Stimulated activated CD4-positive, alpha-beta T cell treated with anti-CD3 and anti-CD28 coated beads, Interleukin-4, amount 100 ng/mL, for 4 hours (primary cell): ENCODE measurements at regions not wholly inside any gene's neighbourhood (a gene's known extent, or its start where the extent isn't known, plus 50 kb on each side); places are given as distances from the start of the nearest gene placed in this dataset.

Experiments used
- DNase-seq, 2 experiments: peaks; one replicate each; pipeline ENCODE4 v3.0.0-alpha.2; 2020

DNA sequence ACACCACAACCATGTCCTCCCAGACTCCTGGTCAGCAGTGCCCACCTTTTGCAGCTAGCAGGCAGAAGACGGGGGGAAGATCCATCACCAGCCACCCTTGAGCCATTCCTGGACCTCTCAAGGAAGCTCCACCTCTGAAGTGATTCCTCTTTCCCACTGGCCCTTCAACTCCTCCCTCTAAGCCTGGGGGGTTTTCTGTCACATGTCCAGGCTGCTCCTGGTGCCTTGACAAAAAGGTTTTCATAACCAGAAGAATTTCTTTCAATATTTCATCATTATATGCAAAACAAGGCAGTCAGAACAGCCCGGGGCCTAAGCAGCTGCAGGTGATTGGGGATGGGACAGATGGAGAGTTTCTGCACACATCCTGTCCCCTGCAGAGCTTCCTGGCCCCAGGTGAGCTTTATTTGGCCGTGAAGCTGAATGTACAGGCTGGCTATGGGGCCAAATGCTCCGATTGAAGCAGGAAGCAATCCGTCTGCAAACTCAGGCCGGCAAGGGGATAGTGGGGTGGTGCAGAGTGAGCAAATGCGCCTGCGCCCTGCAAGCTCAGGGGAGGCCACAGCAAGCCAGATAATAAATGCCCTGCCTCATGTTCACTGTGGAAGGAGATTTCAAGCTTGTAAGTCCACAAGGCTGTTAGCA lies 173.5 kb downstream of the C5orf15 start:
- DNase-seq: no peak

- no peak for DNase-seq
Observed at GRCh38 chr5:133793756-133794465, 174.5 kb downstream of the C5orf15 start.

GRCh38 chr5:133792655-133793054 lies 175.8 kb downstream of the C5orf15 start:
- DNase-seq: no peak

DNA sequence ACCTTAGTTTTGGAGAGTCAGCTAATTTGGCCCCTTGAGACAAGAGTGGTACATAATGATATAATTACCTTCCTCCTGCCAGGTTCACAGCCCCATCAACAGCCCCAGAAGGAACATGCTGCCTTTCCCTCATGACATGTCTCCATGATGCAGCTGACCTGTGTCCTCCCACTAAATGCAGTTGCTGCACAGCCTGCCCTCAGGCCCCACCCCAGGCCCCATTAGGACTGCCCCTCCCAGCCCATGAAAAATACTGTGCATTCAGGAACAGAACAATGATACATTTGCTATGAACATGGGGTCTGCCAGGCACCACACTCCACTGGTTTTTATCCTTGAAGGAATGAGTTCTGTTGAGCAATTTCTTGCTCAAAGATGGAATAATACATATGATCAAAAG lies 176.4 kb downstream of the C5orf15 start:
- no peak for DNase-seq

DNA sequence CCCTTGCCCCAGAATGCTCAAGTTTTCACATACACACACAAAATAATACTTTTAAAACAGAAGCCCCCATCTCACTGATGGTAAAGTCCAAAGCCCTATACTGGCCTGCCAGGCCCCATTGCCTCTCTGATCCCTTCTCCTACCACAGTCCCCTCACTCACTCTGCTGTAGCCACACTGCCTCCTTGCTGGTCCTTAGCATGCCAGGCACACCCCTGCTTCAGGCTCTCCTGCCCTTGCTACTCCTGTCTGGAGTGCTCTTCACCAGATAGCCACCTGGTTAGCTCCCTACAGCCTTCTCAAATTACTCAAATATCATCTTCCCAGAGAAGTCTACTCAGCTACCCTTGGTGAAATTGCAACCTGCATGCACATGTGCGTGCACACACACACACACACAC lies 177.5 kb downstream of the C5orf15 start:
- DNase-seq: no peak

- no peak for DNase-seq
Observed at GRCh38 chr5:133789428-133789827, 177.1 kb upstream of the FSTL4 start.

GRCh38 chr5:133788121-133788520 lies 175.8 kb upstream of the FSTL4 start:
- no peak for DNase-seq

DNA sequence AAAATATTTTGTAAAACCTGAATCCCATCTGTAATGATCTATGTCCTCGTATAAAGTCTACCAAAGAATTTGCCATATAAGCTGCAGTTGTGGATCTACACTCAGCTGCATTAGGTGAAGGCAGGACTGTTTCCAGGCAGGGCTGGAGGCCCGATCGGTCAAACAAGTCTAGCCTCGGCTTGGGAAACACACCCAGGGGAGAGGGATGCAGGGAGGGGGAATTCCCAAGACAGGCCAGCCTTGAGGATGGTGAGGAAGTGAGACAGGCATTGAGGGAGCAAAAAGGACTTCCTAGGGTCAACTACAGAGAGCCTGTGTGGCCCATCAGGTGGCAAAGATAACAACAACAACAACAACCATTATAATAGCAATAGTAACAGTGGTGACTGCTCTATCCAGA lies 174.1 kb upstream of the FSTL4 start:
- DNase-seq: no peak

DNA sequence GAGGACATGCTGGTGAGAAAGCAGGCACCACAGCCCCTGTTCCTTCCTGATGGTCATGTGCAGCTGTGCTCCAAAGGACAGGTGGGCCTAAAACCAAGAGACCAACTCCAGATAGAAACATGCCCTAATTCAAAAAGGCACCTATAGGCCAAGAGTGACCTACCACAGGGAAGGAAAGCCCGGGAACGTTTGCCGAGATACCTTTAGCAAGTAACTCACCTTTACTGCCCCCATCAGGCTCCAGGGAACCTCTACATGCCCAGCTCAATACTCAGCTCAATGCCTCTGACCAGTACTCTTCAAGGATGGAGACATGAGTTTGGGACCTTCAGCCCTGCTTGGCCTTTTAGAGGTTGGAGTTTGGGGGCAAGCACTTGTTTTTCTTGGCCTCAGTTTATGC lies 172.8 kb upstream of the FSTL4 start:
- no peak for DNase-seq

GRCh38 chr5:133783481-133783880 lies 171.1 kb upstream of the FSTL4 start:
- no peak for DNase-seq

GRCh38 chr5:133782736-133783135 lies 170.4 kb upstream of the FSTL4 start:
- DNase-seq: no peak

- DNase-seq: no peak
Observed at GRCh38 chr5:133781436-133782225, 169.3 kb upstream of the FSTL4 start.

GRCh38 chr5:133780619-133781280 lies 168.4 kb upstream of the FSTL4 start:
- DNase-seq: no peak

- no peak for DNase-seq
Observed at GRCh38 chr5:133779828-133780475, 167.6 kb upstream of the FSTL4 start.

GRCh38 chr5:133778636-133779035 lies 166.3 kb upstream of the FSTL4 start:
- no peak for DNase-seq

DNA sequence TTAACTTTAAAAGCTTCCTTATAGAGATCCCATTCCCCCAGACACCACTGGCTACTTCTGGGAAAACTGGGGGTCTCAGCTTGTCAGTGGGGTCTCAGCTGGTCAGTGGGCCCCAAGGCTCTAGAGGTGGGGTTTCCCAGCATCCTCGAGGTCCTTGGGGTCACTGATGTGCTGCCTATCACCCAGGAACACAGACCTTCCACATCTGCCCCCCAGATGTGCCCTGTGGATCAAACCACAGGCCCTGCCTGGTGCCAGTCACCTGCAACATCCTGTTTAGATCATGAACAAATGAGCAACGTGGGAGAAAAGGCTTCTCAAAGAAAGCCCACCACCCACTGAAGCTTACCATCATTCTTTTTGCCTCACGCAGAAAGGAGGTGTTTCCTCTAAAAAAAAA lies 165.6 kb upstream of the FSTL4 start:
- DNase-seq: no peak

DNA sequence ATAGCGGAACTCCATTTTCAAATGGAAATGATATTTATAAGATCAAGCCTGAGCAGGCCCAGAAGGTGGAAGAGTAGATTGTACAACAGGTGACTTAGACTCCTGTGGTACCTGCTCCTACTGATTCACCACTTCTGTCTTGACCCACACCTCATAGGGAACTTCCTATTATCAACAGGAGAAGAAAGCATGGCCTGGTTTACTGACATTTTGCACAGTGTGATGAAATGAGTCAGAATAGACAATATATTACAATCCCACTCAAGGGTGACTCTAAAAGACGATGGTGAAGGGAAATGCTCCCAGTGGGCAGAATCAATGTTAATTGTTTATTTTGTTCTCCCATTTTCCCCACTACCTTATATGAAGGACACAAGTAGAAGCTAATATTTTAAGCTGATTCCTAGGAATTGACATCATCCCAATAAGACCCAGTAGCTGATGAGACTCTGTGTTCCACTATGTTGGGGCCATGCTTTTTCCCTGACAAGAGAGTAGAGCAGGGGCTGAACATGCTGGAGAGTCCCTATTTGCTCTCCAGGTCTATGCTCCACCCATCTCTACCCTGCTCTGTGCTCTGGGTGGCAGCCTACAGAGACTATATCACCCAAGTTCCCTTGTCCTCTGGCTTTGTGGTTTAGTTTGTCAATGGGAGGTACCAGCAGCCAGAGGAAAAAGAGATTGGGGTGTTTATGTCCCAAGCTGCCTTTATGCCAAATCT lies 163.4 kb upstream of the FSTL4 start:
- DNase-seq: no peak

- no peak for DNase-seq
Observed at GRCh38 chr5:133773247-133774202, 161.2 kb upstream of the FSTL4 start.

GRCh38 chr5:133769842-133770241 lies 157.5 kb upstream of the FSTL4 start:
- DNase-seq: no peak

DNA sequence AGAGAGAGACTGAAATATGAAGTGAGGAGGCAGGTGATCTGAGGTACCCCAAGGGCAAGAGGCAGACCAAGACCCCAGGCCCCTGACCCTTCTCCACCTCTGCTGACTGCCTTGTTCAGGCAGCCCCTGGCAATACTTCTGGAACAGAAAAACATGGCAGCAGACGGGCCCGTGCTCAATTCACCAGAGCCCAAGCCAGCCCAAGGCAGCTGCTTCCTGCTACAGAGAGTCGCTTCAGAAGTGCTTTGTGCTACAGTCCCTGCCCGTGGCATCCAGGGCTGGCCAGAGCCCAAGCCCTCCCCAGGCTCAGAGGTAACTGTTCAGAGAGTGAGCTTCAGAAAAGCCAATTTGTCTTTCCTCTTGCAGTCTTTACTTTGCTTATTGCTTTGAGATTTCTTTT lies 151.4 kb upstream of the FSTL4 start:
- DNase-seq: no peak

DNA sequence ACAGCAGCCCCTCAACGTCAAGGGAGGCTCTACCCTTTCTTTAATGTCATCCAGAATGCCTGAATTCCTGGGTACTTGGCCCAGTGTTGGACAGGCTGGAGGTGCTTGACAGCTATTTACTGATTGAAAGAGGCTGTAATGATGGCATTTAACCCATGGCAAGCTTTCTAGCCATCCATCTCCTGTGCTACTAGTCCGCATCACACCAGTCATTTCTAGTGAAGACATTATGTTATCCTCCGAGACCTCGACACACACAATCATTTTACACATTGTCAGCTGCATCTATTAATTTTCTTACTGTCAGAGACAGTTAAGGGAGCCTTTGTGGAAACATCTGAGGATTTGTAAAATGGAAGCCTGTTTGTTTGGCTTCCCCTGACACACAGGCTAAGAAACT lies 149.3 kb upstream of the FSTL4 start:
- no peak for DNase-seq
